ENCODE measurements at regions not wholly inside any gene's neighbourhood (a gene's known extent, or its start where the extent isn't known, plus 50 kb on each side); places are given as distances from the start of the nearest gene placed in this dataset.
"Not testable (repeated sequence)": the region's sequence is repeated elsewhere in the genome, so short reads cannot be mapped to it uniquely, and the experiment has no call there.

- H3K4me3 Mint-ChIP-seq; H2AFZ ChIP-seq (ENCODE audit: insufficient read depth, low read depth, low read length, poor library complexity, severe bottlenecking); H3K9me3 Mint-ChIP-seq (ENCODE audit: insufficient read depth): not testable (repeated sequence)
Observed at GRCh38 chr15:20102862-20103261, 438.7 kb downstream of the GOLGA6L6 start.

GRCh38 chr15:20102209-20102608 is 439.4 kb downstream of the GOLGA6L6 start:
- POLR2A ChIA-PET; H3K9ac ChIP-seq (ENCODE audit: low read length); H3K27me3 ChIP-seq (replicated peaks in 1 of 4; ENCODE audit: control extremely low read depth in 1 of 4, control insufficient read depth in 3 of 4, insufficient read depth in 4 of 4, low read length in 3 of 4); ATAC-seq (ENCODE audit: low read depth); H3K4me1 ChIP-seq (ENCODE audit: control insufficient read depth in 2 of 2, insufficient read depth in 2 of 2, low read length in 2 of 2); H3K27me3 Mint-ChIP-seq; H2AFZ ChIP-seq (ENCODE audit: insufficient read depth, low read depth, low read length, poor library complexity, severe bottlenecking); DNase-seq; CTCF ChIA-PET; H3K4me3 Mint-ChIP-seq; intact Hi-C loops (cut with micrococcal nuclease); H3K27ac Mint-ChIP-seq; H3K27ac ChIP-seq (ENCODE audit: low read length in 2 of 2); H3K79me2 ChIP-seq (ENCODE audit: control insufficient read depth, insufficient read depth, low read length); H3K4me3 ChIP-seq (ENCODE audit: control extremely low read depth in 1 of 5, extremely low read depth in 1 of 5, insufficient read depth in 1 of 5, low read depth in 2 of 5, low read length in 4 of 5); H3K36me3 ChIP-seq (replicated peaks in 1 of 2; ENCODE audit: control extremely low read depth in 1 of 2, control insufficient read depth in 1 of 2, extremely low read depth in 1 of 2, insufficient read depth in 2 of 2, low read length in 1 of 2); H4K20me1 ChIP-seq (ENCODE audit: control insufficient read depth, insufficient read depth, low read length, poor library complexity, severe bottlenecking); H3K4me2 ChIP-seq (replicated peaks; ENCODE audit: low read depth, low read length, poor library complexity, severe bottlenecking); H3K4me1 Mint-ChIP-seq; H3K9me3 Mint-ChIP-seq (ENCODE audit: insufficient read depth): not testable (repeated sequence)
- WGBS (ENCODE audit: insufficient coverage), result no CpG with 5 or more reads among the region's 1 CpG
- H3K9me3 ChIP-seq (ENCODE audit: control extremely low read depth in 1 of 3, control insufficient read depth in 2 of 3, insufficient read depth in 1 of 3, low read length in 2 of 3), result peaks cover 0 to 17% (median 0%) of the 10 kb centered on the region in 3 donors

More at GRCh38 chr15:20102862-20103261, 438.7 kb downstream of the GOLGA6L6 start:
- H3K4me2 ChIP-seq (replicated peaks; ENCODE audit: low read depth, low read length, poor library complexity, severe bottlenecking); H3K27ac Mint-ChIP-seq; H3K36me3 ChIP-seq (replicated peaks in 1 of 2; ENCODE audit: control extremely low read depth in 1 of 2, control insufficient read depth in 1 of 2, extremely low read depth in 1 of 2, insufficient read depth in 2 of 2, low read length in 1 of 2); CTCF ChIA-PET; H4K20me1 ChIP-seq (ENCODE audit: control insufficient read depth, insufficient read depth, low read length, poor library complexity, severe bottlenecking); ATAC-seq (ENCODE audit: low read depth); H3K79me2 ChIP-seq (ENCODE audit: control insufficient read depth, insufficient read depth, low read length); H3K27ac ChIP-seq (ENCODE audit: low read length in 2 of 2); H3K9ac ChIP-seq (ENCODE audit: low read length); H3K4me1 ChIP-seq (ENCODE audit: control insufficient read depth in 2 of 2, insufficient read depth in 2 of 2, low read length in 2 of 2); H3K4me1 Mint-ChIP-seq; DNase-seq; POLR2A ChIA-PET; H3K27me3 ChIP-seq (replicated peaks in 1 of 4; ENCODE audit: control extremely low read depth in 1 of 4, control insufficient read depth in 3 of 4, insufficient read depth in 4 of 4, low read length in 3 of 4); H3K4me3 ChIP-seq (ENCODE audit: control extremely low read depth in 1 of 5, extremely low read depth in 1 of 5, insufficient read depth in 1 of 5, low read depth in 2 of 5, low read length in 4 of 5); H3K27me3 Mint-ChIP-seq; intact Hi-C loops (cut with micrococcal nuclease): not testable (repeated sequence)
- no CpG with 5 or more reads among the region's 5 CpGs for WGBS (ENCODE audit: insufficient coverage)
- peaks cover 0 to 17% (median 0%) of the 10 kb centered on the region in 3 donors for H3K9me3 ChIP-seq (ENCODE audit: control extremely low read depth in 1 of 3, control insufficient read depth in 2 of 3, insufficient read depth in 1 of 3, low read length in 2 of 3)

- intact Hi-C loops (cut with micrococcal nuclease); H4K20me1 ChIP-seq (ENCODE audit: control insufficient read depth, insufficient read depth, low read length, poor library complexity, severe bottlenecking); H3K27me3 ChIP-seq (replicated peaks in 1 of 4; ENCODE audit: control extremely low read depth in 1 of 4, control insufficient read depth in 3 of 4, insufficient read depth in 4 of 4, low read length in 3 of 4); H3K27ac ChIP-seq (ENCODE audit: low read length in 2 of 2); H3K27ac Mint-ChIP-seq; H3K4me2 ChIP-seq (replicated peaks; ENCODE audit: low read depth, low read length, poor library complexity, severe bottlenecking); H3K4me3 ChIP-seq (ENCODE audit: control extremely low read depth in 1 of 5, extremely low read depth in 1 of 5, insufficient read depth in 1 of 5, low read depth in 2 of 5, low read length in 4 of 5); H3K4me3 Mint-ChIP-seq; CTCF ChIA-PET; H3K4me1 Mint-ChIP-seq; H3K4me1 ChIP-seq (ENCODE audit: control insufficient read depth in 2 of 2, insufficient read depth in 2 of 2, low read length in 2 of 2); H3K9ac ChIP-seq (ENCODE audit: low read length); H3K36me3 ChIP-seq (replicated peaks in 1 of 2; ENCODE audit: control extremely low read depth in 1 of 2, control insufficient read depth in 1 of 2, extremely low read depth in 1 of 2, insufficient read depth in 2 of 2, low read length in 1 of 2); POLR2A ChIA-PET; H3K79me2 ChIP-seq (ENCODE audit: control insufficient read depth, insufficient read depth, low read length); H3K9me3 Mint-ChIP-seq (ENCODE audit: insufficient read depth); DNase-seq; H3K27me3 Mint-ChIP-seq; H2AFZ ChIP-seq (ENCODE audit: insufficient read depth, low read depth, low read length, poor library complexity, severe bottlenecking): not testable (repeated sequence)
- no CpG with 5 or more reads among the region's 3 CpGs for WGBS (ENCODE audit: insufficient coverage)
- ATAC-seq (ENCODE audit: low read depth), result peak; percentile 21
- H3K9me3 ChIP-seq (ENCODE audit: control extremely low read depth in 1 of 3, control insufficient read depth in 2 of 3, insufficient read depth in 1 of 3, low read length in 2 of 3), result peaks cover 0 to 17% (median 0%) of the 10 kb centered on the region in 3 donors
Observed at GRCh38 chr15:20101281-20101680, 440.3 kb downstream of the GOLGA6L6 start.

- H3K9ac ChIP-seq (ENCODE audit: low read length); H2AFZ ChIP-seq (ENCODE audit: insufficient read depth, low read depth, low read length, poor library complexity, severe bottlenecking); H3K4me2 ChIP-seq (replicated peaks; ENCODE audit: low read depth, low read length, poor library complexity, severe bottlenecking); DNase-seq; intact Hi-C loops (cut with micrococcal nuclease); H3K4me1 Mint-ChIP-seq; H3K27ac Mint-ChIP-seq; H3K27ac ChIP-seq (ENCODE audit: low read length in 2 of 2); POLR2A ChIA-PET; CTCF ChIA-PET; H3K4me1 ChIP-seq (ENCODE audit: control insufficient read depth in 2 of 2, insufficient read depth in 2 of 2, low read length in 2 of 2); H3K9me3 Mint-ChIP-seq (ENCODE audit: insufficient read depth); H3K79me2 ChIP-seq (ENCODE audit: control insufficient read depth, insufficient read depth, low read length); H3K36me3 ChIP-seq (replicated peaks in 1 of 2; ENCODE audit: control extremely low read depth in 1 of 2, control insufficient read depth in 1 of 2, extremely low read depth in 1 of 2, insufficient read depth in 2 of 2, low read length in 1 of 2); H3K27me3 ChIP-seq (replicated peaks in 1 of 4; ENCODE audit: control extremely low read depth in 1 of 4, control insufficient read depth in 3 of 4, insufficient read depth in 4 of 4, low read length in 3 of 4); H3K4me3 Mint-ChIP-seq; H3K4me3 ChIP-seq (ENCODE audit: control extremely low read depth in 1 of 5, extremely low read depth in 1 of 5, insufficient read depth in 1 of 5, low read depth in 2 of 5, low read length in 4 of 5); H4K20me1 ChIP-seq (ENCODE audit: control insufficient read depth, insufficient read depth, low read length, poor library complexity, severe bottlenecking); H3K27me3 Mint-ChIP-seq; ATAC-seq (ENCODE audit: low read depth): not testable (repeated sequence)
- no CpG with 5 or more reads among the region's 8 CpGs for WGBS (ENCODE audit: insufficient coverage)
- peaks cover 0 to 12% (median 0%) of the 10 kb centered on the region in 3 donors for H3K9me3 ChIP-seq (ENCODE audit: control extremely low read depth in 1 of 3, control insufficient read depth in 2 of 3, insufficient read depth in 1 of 3, low read length in 2 of 3)
Observed at GRCh38 chr15:20100604-20101270, 440.9 kb downstream of the GOLGA6L6 start.
